GM19238 (cell line): ENCODE measurements at regions not wholly inside any gene's neighbourhood (a gene's known extent, or its start where the extent isn't known, plus 50 kb on each side); places are given as distances from the start of the nearest gene placed in this dataset.
"Not testable (repeated sequence)": the region's sequence is repeated elsewhere in the genome, so short reads cannot be mapped to it uniquely, and the experiment has no call there.

ENCODE experiments used
- DNase-seq: peaks from one replicate; pipeline ENCODE4 v3.0.0; 2011; ENCODE audit warnings: low spot score; ENCODE audit not compliant: insufficient read length

DNA sequence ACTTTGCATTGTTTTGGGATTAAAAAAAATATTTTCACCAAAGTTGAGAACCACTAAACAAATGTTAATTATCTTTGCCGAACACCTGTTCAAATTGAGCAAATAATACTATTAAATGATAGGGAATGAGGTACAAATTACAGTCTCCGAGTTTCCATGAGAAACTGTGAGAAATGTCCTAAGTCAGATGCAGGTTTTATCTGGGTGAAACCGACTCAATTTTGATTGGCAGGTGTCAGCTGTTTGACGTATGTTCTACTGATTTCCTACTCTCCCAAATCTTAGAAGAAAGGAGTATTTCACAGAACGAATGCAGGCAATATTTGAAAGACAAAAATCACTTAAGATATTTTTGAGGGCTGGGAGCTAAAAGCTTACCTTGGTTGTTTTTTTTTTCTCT, 622.0 kb upstream of the GOT2 start:
- no peak for DNase-seq

DNA sequence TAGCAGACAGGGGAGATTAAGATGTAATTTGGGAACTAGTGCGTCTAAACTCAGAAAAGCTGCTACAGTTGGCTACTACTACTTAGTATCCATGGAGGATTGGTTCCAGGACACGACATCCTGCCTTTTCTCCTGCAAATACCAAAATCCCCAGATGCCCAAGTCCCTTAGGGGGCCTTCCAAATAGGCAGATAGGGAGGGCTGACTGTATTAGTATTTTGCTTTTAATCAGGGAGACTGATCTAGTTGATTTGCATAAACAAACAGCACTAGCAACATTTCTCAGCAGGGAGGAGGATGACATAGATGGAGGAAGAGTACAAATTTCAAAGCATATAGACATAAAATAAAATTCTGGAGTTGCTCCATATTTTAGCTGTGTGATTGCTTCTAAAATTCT, 621.6 kb upstream of the GOT2 start:
- DNase-seq = no peak

- no peak for DNase-seq
These were observed 617.3 kb upstream of the GOT2 start for GRCh38 chr16:59351305-59351903.

- no peak for DNase-seq
These were observed 616.6 kb upstream of the GOT2 start for GRCh38 chr16:59350670-59351069.

DNA sequence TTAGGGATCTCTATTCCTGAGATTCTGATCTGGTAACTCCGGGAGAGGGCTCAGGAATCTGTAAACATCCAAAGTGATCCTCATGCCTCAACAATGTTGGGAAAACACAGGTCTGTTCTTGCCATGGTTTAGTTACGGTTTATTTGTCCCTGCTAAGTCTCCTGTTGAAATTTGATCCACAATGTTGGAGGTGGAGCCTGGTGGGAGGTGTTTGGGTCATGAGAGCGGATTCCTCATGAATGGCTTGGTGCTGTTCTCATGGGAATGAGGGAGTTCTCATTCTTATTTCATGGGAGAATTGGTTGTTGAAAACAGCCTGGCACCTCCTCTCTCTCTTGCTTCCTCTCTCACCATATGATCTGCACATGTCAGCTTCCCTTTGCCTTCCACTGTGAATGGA, 608.6 kb upstream of the GOT2 start:
- no peak for DNase-seq

GRCh38 chr16:59341368-59341767, 607.3 kb upstream of the GOT2 start:
- DNase-seq = no peak

DNA sequence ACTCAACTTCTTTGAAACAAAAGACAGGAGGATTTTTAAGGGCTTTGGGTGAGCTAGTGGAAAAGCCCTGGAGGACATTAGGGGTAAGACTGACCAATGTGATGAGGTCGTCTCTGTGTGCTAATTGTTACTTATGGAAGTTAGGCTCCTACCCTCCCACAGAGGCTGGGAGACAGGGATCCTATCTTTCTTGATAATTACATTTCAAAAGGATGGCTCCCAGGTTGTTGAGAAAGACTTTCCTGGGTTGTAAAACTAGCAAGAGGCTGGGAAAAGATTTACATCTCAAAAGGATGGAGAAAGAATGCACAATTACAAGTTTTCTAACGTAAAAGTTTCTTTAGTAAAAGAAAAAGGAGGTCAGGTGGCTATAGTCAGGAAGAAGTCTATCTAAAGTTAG, 605.8 kb upstream of the GOT2 start:
- DNase-seq = no peak

GRCh38 chr16:59336136-59336695, 602.1 kb upstream of the GOT2 start:
- DNase-seq = no peak

- not testable (repeated sequence) for DNase-seq
These were observed 597.6 kb upstream of the GOT2 start for GRCh38 chr16:59331708-59332107.

GRCh38 chr16:59330019-59330670, 596.0 kb upstream of the GOT2 start:
- no peak for DNase-seq

DNA sequence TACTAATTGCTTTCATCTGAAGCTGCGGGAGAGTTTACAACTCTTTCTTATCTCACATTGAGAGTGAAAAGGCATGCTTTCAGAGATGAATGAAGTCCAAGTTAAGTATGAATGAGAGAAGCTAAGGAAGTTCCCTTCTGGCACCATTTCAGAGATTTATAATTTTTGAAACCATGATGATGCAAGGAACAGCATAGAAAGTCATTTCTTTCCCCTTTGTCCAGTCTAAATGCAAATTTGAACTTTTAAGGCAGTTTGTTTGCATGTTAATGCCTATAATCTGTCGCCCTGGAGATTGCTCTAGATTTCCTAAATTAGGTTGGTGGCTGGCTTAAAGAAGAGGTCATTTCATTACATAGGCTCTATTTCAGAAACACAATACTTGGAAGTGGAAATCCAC, 594.8 kb upstream of the GOT2 start:
- DNase-seq = no peak

DNA sequence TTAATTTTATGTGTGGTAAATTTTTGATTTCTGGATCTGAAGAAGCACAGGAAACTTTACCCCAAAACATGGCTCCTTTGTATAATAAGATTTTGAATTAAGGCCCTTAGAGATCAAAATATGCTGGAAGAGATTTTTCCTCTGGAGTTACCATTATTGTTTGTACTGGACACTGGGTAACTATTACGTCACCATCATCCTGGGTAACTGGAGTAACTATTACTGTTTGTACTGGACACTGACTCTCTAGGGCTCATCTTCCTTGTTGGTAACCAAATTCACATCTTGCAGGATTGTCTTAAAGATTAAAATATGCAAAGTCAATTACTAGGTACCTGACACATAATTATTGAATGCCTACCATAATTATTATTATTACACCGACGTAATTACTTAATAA, 593.8 kb upstream of the GOT2 start:
- no peak for DNase-seq

- DNase-seq = no peak
These were observed 592.8 kb upstream of the GOT2 start for GRCh38 chr16:59326955-59327354.

DNA sequence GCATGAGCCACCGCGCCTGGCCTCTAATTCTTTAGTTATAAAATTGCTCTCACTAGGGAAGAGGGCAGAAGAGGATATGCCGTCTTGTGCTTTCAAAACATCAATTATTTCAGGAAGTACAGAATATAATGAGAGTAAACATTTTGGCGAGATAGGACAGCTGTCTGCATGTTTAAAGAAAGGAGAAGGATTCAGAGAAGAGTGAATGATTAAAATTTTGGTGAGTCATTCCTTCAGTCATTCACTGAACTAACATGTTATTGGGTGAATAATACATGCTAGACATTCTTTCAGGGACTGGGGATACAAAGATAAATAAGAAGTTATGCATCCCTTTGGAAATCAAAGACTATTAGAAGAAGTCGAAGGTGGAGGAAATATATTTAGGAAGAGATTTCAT, 590.3 kb upstream of the GOT2 start:
- DNase-seq = no peak

DNA sequence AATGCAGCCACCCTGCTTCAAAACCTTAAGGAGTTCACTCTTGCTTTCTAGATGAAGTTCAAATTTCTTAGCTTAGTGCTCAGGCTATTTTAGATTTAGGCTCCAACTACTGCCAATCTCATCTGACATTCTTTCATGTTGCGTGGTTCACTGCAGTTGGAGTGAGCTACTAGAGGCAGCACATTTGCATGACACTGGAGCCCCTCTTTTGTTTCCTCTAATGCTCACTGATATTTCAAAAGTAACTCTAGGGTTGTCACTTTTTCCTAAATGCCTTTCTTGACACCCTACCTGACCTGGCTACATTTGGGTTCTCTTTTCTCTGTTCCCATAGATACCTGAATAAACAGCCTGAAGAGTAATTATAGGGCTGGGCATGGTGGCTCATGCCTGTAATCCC, 586.5 kb upstream of the GOT2 start:
- DNase-seq = no peak

DNA sequence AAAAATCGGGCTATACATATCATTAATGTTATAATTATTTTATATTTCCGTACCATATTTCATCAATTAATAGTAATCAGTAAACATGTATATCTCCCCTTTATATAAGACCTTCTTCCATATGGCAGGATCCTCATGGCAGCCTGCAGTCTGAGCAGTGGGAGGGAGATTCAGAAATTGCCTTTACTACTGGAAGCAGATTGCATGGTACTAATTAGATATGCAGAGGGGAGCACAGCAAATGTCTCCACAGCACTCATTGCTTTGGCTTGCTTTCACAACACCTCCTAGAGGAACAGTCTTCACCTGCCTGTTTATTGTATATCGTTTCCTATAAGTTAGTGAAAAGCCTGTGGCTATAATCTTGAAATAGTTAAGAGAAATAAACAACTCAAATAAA, 585.8 kb upstream of the GOT2 start:
- DNase-seq = no peak

- DNase-seq = no peak
These were observed 571.7 kb upstream of the GOT2 start for GRCh38 chr16:59305850-59306249.

DNA sequence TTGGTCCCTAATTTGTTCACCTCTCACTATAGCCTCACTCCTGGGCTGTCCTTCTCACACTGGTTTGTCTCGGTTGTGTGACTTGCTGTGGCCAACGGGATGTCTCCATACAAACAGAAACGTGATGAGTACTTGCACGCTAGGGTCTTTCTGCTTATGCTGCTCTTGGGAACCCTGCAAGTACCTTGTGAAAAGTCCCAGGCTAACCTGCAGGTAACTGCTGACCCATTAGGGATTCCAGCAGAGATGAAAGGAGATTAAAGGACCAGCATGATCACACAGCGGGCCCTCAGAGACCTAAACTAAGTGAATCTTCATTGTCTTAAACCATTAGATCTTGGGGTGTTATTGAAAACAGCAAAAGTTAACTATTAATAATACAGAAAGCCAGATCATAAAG, 562.8 kb upstream of the GOT2 start:
- DNase-seq = no peak

DNA sequence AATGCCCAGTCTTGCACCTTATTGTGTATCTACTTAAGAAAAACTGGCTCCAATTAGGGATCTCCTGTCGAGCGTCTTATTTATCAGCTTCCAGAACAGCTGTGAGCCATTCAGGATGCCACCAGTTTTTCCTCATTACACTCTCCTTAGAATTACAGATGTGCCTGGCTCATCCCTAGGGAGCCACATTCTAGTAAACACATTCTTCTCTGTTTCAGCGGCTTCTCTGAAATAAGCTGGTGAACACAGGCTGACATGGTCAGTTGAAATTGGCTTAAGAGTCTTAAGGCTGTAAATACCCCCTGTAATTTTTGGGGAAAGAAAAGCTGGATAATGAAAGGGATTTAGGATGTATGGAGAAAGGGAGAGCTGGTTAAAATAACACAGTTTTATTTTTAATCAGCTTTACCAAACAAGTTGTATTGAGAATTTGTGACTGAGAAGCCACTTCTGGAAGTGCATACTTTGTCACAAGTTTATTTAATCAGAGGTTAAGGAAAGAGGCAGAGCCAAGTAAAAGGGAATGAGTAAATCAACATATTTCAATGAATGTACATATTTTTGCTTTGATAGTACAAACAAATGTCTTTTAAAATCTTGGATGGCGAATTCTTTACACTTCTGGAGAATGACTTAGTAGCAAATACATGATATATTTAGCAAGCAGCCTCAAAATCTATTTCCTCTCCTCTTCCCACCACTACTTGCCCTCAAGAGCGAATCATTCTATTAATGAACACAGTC, 562.0 kb upstream of the GOT2 start:
- DNase-seq = no peak

DNA sequence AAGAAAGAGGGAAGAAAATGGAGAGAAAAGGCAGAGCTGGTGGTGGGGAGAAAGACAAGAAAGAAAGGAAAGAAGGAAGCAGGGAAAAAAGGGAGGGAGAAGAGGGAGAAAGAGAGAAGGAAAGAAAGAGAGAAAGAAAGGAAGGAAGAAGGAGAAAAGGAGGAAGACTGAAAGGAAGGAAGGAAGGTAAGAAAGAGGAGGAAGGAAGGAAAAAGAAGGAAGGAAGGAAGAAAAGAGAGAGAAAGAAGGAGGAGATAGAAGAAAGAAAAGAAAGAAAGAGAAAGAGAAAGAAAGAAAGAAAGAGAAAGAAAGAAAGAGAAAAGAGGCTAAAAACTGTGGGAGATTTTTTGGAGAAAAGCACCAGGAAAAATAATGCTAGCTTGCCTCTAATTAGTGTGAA, 561.4 kb upstream of the GOT2 start:
- no peak for DNase-seq

GRCh38 chr16:59290718-59291117, 556.6 kb upstream of the GOT2 start:
- no peak for DNase-seq

DNA sequence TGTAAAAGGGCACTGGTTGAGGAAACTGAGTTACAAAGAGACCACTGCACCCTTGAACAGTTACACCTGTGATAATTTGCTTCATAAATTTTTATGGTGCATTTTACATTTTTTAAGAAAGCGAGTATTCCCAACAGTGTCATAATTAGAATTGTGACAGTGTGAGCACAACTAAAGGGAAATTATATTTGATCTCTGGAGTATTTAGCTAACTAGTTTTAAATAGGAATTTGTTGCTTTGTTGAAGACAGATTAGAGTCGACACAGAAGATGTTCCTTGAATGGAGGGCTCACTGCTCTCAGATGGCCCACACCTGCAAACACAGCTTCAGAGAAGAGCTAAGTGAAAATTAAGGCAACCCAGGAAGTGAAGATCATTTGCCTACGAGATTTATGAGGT, 555.0 kb upstream of the GOT2 start:
- DNase-seq = no peak

DNA sequence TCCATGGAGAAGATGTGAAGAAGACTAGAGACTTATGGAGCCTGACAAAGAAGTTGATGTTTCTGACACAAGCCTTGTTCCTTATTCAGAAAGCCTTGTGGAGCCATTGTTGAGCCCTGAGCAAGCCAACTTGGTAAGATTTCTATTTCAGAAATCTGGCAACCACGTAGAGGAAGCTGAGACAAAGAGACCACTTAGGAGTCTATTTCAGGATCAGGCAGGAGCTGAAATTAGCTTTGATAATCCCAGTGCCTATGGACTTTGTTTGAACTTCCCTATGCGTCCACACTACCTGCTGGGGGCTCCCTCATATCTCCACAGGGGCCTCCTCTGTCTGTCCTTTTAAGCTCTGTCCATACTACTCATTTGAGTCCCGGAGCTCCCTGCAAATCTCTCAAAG, 540.0 kb upstream of the GOT2 start:
- no peak for DNase-seq
